WTC11 (cell line): ENCODE measurements at regions not wholly inside any gene's neighbourhood (a gene's known extent, or its start where the extent isn't known, plus 50 kb on each side); places are given as distances from the start of the nearest gene placed in this dataset.
A peak's percentile ranks its signal among the peaks of the same experiment; 100 is the strongest.
"Not testable (repeated sequence)": the region's sequence is repeated elsewhere in the genome, so short reads cannot be mapped to it uniquely, and the experiment has no call there.

Source experiments
- ATAC-seq: fragments of 200-7000 bp; cut with Tn5 transposase; 2 replicates; pipeline ENCODE4 v1.10.0; 2021; ENCODE audit warnings: mild to moderate bottlenecking, moderate library complexity
- CTCF ChIA-PET: fragments of 300-600 bp; sonication (Branson Sonifier 250); formaldehyde crosslinking; loops from one replicate; lab custom pipeline; 2021; ENCODE audit warnings: antibody characterized with exemption; lab: Charles Lee
- POLR2A ChIA-PET: fragments of 350-600 bp; sonication (Branson Sonifier 250); formaldehyde crosslinking; loops from one replicate; lab custom pipeline; 2021; ENCODE audit warnings: antibody characterized with exemption; lab: Charles Lee
- DNase-seq: peaks from one replicate; pipeline ENCODE4 v3.0.0; 2021; ENCODE audit warnings: low spot score
- H3K27ac Mint-ChIP-seq: 2 replicates; pipeline ENCODE4 v1.8.0; 2021; ENCODE audit warnings: mixed read lengths
- H3K27me3 Mint-ChIP-seq: 2 replicates; pipeline ENCODE4 v1.8.0; 2021; ENCODE audit warnings: low read depth, mild to moderate bottlenecking, moderate library complexity, mixed read lengths
- H3K36me3 Mint-ChIP-seq: 2 replicates; pipeline ENCODE4 v1.8.0; 2021; ENCODE audit warnings: mixed read lengths
- H3K4me1 Mint-ChIP-seq: 2 replicates; pipeline ENCODE4 v1.8.0; 2022; ENCODE audit warnings: mixed read lengths
- H3K4me3 Mint-ChIP-seq: 2 replicates; pipeline ENCODE4 v1.8.0; 2021; ENCODE audit warnings: mild to moderate bottlenecking, moderate library complexity, mixed read lengths
- H3K9me3 Mint-ChIP-seq: 2 replicates; pipeline ENCODE4 v1.8.0; 2021; ENCODE audit warnings: mixed read lengths
- ATF3 ChIP-seq: sonication (generic); formaldehyde crosslinking; conservative IDR thresholded peaks from 2 replicates; pipeline ENCODE4 v1.8.1; 2022; ENCODE audit warnings: mild to moderate bottlenecking, missing genetic modification reagents
- CREB1 ChIP-seq: sonication (generic); formaldehyde crosslinking; IDR thresholded peaks from 2 replicates; pipeline ENCODE4 v1.8.0; 2023; ENCODE audit warnings: mild to moderate bottlenecking, missing genetic modification reagents
- ELF4 ChIP-seq: sonication (generic); formaldehyde crosslinking; IDR thresholded peaks from 2 replicates; pipeline ENCODE4 v1.8.1; 2022; ENCODE audit warnings: low read depth, mild to moderate bottlenecking, moderate library complexity, missing genetic modification reagents
- EMX1 ChIP-seq: fragments of 250-450 bp; sonication (Bioruptor Pico); IDR thresholded peaks from 2 replicates; pipeline ENCODE4 v1.8.0; 2021; ENCODE audit warnings: mild to moderate bottlenecking
- ERG ChIP-seq: fragments of 250-450 bp; sonication (Bioruptor Pico); IDR thresholded peaks from 2 replicates; pipeline ENCODE4 v1.8.0; 2021; ENCODE audit warnings: mild to moderate bottlenecking
- ETV6 ChIP-seq: sonication (generic); formaldehyde crosslinking; IDR thresholded peaks from 2 replicates; pipeline ENCODE4 v1.8.1; 2022; ENCODE audit warnings: mild to moderate bottlenecking, missing genetic modification reagents
- HMGXB4 ChIP-seq: sonication (generic); formaldehyde crosslinking; IDR thresholded peaks from 2 replicates; pipeline ENCODE4 v1.8.1; 2023; ENCODE audit warnings: mild to moderate bottlenecking, moderate library complexity, missing genetic modification reagents
- JUN ChIP-seq: sonication (generic); formaldehyde crosslinking; IDR thresholded peaks from 2 replicates; pipeline ENCODE4 v1.8.0; 2023; ENCODE audit warnings: mild to moderate bottlenecking, missing genetic modification reagents
- MAX ChIP-seq: sonication (generic); formaldehyde crosslinking; IDR thresholded peaks from 2 replicates; pipeline ENCODE4 v1.8.0; 2022; ENCODE audit warnings: mild to moderate bottlenecking, missing genetic modification reagents
- MLX ChIP-seq: sonication (generic); formaldehyde crosslinking; IDR thresholded peaks from 2 replicates; pipeline ENCODE4 v1.8.1; 2023; ENCODE audit warnings: mild to moderate bottlenecking, missing genetic modification reagents, moderate library complexity
- MXD4 ChIP-seq: fragments of 250-450 bp; sonication (Bioruptor Pico); IDR thresholded peaks from 2 replicates; pipeline ENCODE4 v1.8.0; 2021; ENCODE audit warnings: mild to moderate bottlenecking, moderate library complexity, borderline replicate concordance
- NFE2L1 ChIP-seq: sonication (generic); formaldehyde crosslinking; IDR thresholded peaks from 2 replicates; pipeline ENCODE4 v1.8.1; 2023; ENCODE audit warnings: missing genetic modification reagents
- NR1H2 ChIP-seq: sonication (generic); formaldehyde crosslinking; IDR thresholded peaks from 2 replicates; pipeline ENCODE4 v1.9.0; 2021; ENCODE audit warnings: mild to moderate bottlenecking, moderate library complexity, missing genetic modification reagents
- TEAD1 ChIP-seq: sonication (generic); formaldehyde crosslinking; IDR thresholded peaks from 2 replicates; pipeline ENCODE4 v1.8.0; 2022; ENCODE audit warnings: mild to moderate bottlenecking, missing genetic modification reagents
- USF2 ChIP-seq: sonication (generic); formaldehyde crosslinking; IDR thresholded peaks from 2 replicates; pipeline ENCODE4 v1.8.1; 2023; ENCODE audit warnings: mild to moderate bottlenecking, missing genetic modification reagents, moderate library complexity
- ZMAT4 ChIP-seq: fragments of 250-450 bp; sonication (Bioruptor Pico); IDR thresholded peaks from 2 replicates; pipeline ENCODE4 v1.9.0; 2021; ENCODE audit warnings: mild to moderate bottlenecking
- ZNF219 ChIP-seq: sonication (generic); formaldehyde crosslinking; IDR thresholded peaks from 2 replicates; pipeline ENCODE4 v1.8.0; 2023; ENCODE audit warnings: missing genetic modification reagents, mild to moderate bottlenecking, borderline replicate concordance
- ZNF317 ChIP-seq: sonication (generic); formaldehyde crosslinking; IDR thresholded peaks from 2 replicates; pipeline ENCODE4 v1.8.1; 2023; ENCODE audit warnings: low read depth, mild to moderate bottlenecking, moderate library complexity, missing genetic modification reagents, borderline replicate concordance
- ZNF396 ChIP-seq: fragments of 250-450 bp; sonication (Bioruptor Pico); IDR thresholded peaks from 2 replicates; pipeline ENCODE4 v1.8.0; 2021; ENCODE audit warnings: mild to moderate bottlenecking, moderate library complexity, borderline replicate concordance
- ZNF671 ChIP-seq: fragments of 250-450 bp; sonication (Bioruptor Pico); IDR thresholded peaks from 2 replicates; pipeline ENCODE4 v1.8.0; 2021; ENCODE audit warnings: mild to moderate bottlenecking

GRCh38 chr2:221994926-221995325 is 303.9 kb downstream of the PAX3 start:
- Mint-ChIP-seq H3K4me1 (peaks cover 14% of the 10 kb centered on the region), H3K27ac (no peak overlapping the region), H3K36me3 (no peaks in the 10 kb centered on the region), H3K9me3 (peaks cover 16% of the 10 kb centered on the region), H3K27me3 (no peaks in the 10 kb centered on the region; the same call in 1 of the 2 replicates), H3K4me3 (no peak overlapping the region)
- CTCF ChIA-PET: no interaction called here
- ATAC-seq (no peak), DNase-seq (no peak)
- POLR2A ChIA-PET: no interaction called here
- TF ChIP-seq TEAD1 (CRISPR knock-in tag): no peak
- no peak for TF ChIP-seq ERG (CRISPR knock-in tag)
- no peak for TF ChIP-seq NFE2L1 (CRISPR knock-in tag)
- TF ChIP-seq NR1H2 (CRISPR knock-in tag): no peak
- TF ChIP-seq ZNF671 (CRISPR knock-in tag): no peak
- no peak for TF ChIP-seq EMX1 (CRISPR knock-in tag)

GRCh38 chr2:221984376-221984775 is 314.4 kb downstream of the PAX3 start:
- Mint-ChIP-seq H3K4me1 (peaks cover 20% of the 10 kb centered on the region), H3K27ac (peak overlapping the region; percentile 83), H3K4me3 (peak overlapping the region; percentile 64)
- H3K9me3 Mint-ChIP-seq, DNase-seq, H3K36me3 Mint-ChIP-seq, CTCF ChIA-PET, ATAC-seq, POLR2A ChIA-PET, H3K27me3 Mint-ChIP-seq: not testable (repeated sequence)

GRCh38 chr2:221981912-221982470 is 316.8 kb downstream of the PAX3 start:
- Mint-ChIP-seq H3K9me3 (0 out of 2 replicates have a peak, but pooled peaks cover 3% of the 10 kb centered on the region), H3K27me3 (no peaks in the 10 kb centered on the region)
- POLR2A ChIA-PET: no interaction called here

More at GRCh38 chr2:221981912-221982470, 316.8 kb downstream of the PAX3 start:
- Mint-ChIP-seq H3K36me3 (no peaks in the 10 kb centered on the region), H3K27ac (no peak overlapping the region), H3K4me3 (no peak overlapping the region), H3K4me1 (peaks cover 20% of the 10 kb centered on the region)
- DNase-seq (no peak), ATAC-seq (no peak)
- CTCF ChIA-PET: no interaction called here
- TF ChIP-seq JUN (CRISPR knock-in tag) (no peak), MAX (CRISPR knock-in tag) (no peak), ELF4 (CRISPR knock-in tag) (no peak), ZMAT4 (CRISPR knock-in tag) (no peak), ATF3 (CRISPR knock-in tag) (no peak), HMGXB4 (CRISPR knock-in tag) (no peak), USF2 (CRISPR knock-in tag) (no peak), CREB1 (no peak), ZNF396 (no peak), ETV6 (CRISPR knock-in tag) (no peak), ZNF219 (no peak), MXD4 (CRISPR knock-in tag) (no peak), MLX (CRISPR knock-in tag) (no peak), ZNF317 (CRISPR knock-in tag) (no peak)
